ENCODE measurements at regions not wholly inside any gene's neighbourhood (a gene's known extent, or its start where the extent isn't known, plus 50 kb on each side); places are given as distances from the start of the nearest gene placed in this dataset.
A peak's percentile ranks its signal among the peaks of the same experiment; 100 is the strongest.

DNA sequence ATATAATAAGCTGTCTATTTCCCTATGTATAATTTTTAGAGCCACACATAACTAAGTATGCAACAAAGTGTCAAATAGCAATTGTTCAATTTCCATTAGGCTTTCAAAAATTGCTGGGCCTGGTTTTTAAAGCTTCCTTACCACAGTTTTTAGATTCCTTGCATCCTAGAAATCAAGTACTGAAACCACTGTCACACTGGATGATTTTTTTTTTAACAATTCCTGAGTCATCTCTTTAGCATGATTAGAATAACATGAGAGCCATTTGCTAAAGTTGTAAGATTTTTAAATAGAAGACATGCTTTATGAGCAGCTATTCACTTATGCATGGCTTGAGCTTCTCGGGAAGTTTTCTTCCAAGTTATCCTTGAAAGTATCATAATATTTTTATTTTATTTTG is 319.5 kb upstream of the NXPH2 start:
- DNase-seq = no peak

DNA sequence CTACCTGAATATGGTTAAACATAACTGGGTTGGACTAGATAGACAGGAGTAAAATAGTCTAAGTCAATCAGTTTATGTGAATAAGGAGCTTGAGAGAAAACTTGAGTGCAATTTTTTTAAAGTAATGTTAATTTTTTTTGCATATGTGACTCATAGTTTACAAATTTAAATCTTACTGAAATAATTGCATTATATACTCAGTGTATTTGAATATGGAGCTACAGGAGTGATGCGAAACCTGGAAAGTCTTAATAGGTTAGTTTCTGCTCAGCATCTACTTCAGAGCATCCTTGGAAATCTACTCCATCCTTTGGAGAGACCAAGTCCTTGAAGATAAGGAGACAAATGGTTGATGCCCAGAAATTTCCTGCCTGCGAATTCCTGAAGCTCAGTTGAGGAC is 318.8 kb upstream of the NXPH2 start:
- DNase-seq = no peak

DNA sequence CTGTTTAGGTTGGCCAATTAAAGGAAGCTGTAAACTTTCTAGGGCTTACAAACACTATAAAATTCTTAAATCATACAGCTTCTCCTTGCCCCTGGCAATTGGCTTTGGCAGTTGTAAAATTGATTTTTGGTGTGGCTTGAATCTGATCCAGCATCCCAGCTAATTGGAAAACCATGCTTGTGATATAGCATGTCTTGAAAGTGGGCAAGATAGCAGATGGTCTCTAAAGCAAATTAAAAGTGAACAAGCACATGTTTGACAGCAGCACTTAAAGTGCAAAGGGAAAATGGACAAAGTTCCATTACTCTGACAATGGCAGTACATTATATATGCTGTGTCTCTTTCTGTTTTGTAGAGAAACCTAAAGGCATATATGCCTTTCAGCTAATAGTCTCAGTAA is 302.9 kb upstream of the NXPH2 start:
- no peak for DNase-seq

DNA sequence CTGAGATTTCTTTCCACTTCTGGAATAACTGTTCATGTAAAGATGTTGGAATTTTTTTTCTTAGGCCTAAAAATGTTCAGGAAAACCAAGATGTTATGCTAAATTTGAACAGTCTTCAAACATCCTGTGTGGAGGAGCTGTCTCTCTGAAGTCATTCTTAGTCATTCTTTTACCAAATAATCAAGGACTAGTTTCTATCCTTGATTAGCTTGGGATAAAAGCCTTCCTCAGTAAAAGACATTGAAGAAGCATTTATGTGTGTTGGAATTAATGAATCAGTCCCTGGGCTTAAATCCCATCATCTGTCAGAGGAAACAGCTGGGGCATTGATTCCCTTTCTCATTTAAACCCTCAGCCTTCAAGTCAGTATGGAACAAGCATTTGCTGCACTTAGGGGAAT is 300.1 kb upstream of the NXPH2 start:
- no peak for DNase-seq

DNA sequence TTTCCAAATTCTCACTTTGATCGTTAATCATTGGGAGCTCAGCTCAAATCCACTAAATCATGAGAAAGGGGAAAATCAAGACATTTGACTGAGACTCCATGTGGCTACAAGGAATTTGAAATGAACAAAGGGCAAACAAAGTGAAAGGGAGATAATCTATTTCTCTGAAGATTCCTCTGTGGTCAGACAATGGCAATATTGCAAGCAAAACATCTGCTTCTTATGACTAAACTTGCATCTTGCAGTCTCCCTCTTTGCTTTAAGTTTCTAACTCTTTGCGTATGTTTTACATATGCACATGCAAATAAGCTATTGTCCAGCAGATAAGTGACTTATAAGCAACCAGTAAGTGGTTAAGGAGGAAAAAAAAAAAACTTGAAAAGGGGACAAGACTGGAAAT is 299.1 kb upstream of the NXPH2 start:
- DNase-seq = no peak

DNA sequence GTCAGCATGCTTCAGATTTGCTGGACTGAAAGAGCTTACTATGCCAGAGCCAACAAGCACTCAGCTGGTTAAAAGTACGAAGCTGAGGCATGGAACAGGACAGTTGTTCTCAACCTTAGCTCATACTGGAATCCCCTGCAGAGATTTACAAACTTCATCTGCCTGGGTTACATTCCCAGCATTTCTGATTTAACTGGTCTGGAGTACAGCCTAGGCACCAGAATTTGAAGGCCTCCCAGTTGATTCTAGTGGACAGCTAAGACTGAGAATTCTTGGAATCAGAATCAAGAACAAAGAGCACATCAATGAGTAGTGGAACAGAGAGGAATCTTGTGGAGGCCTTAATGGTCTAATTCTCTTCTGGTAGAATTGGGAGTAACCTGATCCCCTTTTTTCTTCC is 298.2 kb upstream of the NXPH2 start:
- DNase-seq = no peak

DNA sequence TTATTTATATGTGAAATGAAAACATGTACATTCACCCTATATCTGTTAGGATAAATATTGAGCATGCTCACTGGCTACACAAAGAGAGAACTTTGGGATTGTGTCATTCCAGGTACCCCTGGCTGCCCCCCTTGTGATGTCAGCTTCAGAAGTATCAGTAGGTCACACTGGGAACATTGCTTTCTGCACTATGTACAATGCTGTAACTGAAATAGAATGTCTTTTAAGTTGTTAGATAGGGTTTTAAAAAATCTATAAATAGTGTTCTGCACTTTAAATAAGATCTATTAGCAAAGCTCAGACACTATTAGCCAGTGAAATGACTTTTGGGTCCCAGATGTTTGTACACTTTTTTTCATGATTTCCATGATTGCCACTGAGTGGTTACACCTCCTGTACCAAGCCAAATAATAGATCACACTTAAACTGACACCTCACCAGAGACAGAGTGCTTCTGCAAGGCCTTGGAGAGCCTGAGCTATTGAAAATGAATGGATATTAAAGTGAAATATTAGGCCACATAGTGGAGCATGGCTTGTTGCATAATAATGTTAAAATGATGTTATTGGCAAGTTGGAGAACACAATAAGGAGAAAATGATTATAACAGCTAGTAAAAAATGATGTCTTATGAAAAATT is 297.0 kb upstream of the NXPH2 start:
- no peak for DNase-seq

DNA sequence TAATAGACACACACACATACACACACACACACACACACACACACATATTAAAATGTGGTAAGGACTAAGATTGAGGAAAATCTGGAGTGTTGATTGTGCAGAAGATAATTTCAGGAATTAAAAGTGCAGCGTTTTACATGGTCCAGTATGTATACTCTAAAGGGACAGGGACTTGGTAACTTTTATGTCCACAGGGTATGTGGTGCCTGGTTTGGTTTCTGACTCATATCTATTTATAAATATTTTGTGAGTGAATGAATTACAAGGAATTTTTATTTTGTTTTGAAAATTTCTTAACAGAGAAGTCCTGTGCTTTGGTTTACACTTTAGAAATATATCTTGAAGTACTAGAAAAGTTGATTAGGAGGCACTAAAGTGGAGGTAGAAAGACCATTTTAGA is 287.7 kb upstream of the NXPH2 start:
- DNase-seq = no peak

DNA sequence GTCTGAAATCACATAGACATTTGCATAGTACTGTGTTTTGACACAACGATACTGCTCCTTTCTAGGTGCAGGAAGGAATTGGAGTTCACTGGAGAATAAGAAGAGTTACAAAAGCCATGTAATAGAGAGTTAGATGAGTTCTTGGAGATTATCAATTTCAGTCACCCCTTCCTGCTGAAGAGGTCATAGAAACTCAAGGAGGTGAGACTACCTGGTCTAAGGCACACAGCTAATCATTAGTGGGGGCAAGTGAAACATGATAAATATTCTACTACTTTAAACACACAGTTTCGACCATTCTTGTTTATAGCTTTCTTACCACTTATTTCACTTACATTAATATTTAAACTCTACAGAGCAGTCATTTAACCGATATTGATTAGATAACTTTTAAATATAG is 286.9 kb upstream of the NXPH2 start:
- DNase-seq = no peak

DNA sequence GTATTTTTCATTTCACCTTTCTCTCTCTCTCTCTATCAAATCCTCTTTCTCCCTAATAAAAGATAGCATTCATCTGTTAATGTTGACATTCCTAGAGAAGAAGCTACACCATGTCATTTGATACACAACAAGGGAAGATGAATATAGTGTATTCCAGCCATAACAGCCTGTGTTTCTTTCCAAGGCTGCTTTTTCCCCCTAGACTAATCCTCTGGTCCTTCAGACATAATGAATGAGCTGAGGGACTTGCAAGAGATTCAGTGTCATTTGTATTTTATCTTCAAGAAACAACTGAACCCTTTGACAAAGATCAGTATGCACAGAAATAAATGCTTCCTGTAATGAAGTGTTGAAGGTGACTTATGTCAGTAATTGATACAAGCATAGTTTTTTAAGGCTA is 284.0 kb upstream of the NXPH2 start:
- DNase-seq = no peak

DNA sequence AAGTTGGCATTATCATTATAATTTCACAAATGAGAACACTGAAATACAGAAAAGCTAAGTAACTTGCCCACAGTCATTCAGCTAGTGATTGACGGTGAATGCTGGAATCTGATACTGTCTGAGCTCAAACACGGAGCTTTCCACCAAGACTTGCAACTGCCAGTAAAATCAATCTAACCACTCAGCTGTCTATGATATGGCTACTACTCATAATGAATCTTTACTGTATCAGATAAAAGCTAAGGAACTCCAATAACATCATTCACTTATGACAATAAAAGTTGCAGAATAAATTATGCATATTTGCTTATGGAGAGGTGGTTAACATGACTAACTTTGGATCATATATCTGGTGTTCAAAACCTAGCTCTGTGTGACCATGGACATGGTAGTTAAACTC is 279.4 kb upstream of the NXPH2 start:
- DNase-seq = no peak

DNA sequence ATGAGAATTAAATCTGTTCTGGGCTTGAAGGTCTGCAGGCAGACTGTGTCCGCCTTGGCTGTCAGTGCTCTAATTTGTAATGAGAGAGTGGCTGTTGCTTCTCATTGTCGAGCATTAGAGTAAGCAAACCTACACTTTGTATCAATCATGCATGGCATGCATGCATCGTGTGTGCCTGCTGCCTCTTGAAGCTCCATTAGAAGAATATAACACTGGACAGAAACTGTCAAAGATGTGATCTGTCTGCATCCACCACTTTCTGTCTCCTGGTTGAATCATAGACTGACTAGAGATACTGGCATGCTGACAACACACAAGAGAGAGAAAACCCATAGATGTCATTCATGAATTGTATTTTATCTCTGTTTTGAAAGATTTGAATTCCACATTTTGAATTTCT is 275.0 kb upstream of the NXPH2 start:
- no peak for DNase-seq

DNA sequence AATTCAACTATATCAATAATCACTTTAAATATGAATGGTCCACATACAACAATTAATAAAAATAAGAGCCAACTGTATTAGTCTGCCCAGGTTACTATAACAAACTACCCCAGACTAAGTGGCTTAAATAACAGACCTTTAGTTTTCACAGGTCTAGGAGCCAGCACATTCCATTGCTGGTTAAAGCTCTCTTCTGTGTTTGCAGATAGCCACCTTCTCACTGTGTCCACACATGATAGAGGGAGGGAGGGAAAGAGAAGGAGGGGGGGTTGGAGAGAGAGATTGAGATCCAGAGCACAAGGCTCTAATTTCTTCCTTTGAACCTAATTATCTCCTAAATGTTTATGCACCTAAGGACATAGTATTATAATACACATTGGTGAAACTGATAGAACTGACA is 267.8 kb upstream of the NXPH2 start:
- no peak for DNase-seq

DNA sequence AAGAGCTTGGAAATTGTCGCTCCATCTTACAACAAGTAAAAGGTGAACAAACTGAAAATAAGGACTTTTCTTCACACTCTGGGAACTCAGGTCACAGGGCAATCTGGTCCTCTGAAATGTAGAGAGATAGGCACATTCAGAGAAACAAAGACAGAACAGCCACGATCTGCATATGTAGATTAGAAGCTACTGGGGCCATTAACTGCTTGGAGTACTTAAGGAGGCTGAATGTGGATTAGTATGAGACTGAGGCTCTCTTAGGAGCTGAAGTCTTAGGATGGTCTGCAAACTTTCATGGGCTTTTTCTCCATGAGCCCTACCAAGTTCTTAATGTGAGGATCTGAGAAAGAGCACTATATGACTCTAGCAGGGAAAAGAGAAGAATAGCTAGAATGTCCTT is 265.3 kb upstream of the NXPH2 start:
- DNase-seq = no peak

DNA sequence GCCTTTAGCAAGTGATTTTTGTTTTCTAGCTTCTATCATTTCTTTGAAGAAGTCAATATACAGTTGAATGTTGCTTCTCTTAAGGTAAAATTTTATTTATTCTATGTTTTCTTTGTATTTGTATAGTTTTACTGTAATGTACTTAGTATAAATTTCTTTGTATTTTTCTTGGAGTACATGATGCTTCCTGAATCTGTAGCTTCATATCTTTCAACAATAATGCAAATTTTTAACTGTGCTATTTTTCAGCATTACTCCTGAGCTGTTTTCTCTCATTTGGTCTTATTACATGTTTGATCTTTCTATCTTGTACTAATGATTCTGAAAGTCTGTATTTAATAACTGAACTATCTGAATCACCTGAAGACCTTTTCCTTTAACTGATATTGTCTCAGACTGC is 253.9 kb upstream of the NXPH2 start:
- no peak for DNase-seq

DNA sequence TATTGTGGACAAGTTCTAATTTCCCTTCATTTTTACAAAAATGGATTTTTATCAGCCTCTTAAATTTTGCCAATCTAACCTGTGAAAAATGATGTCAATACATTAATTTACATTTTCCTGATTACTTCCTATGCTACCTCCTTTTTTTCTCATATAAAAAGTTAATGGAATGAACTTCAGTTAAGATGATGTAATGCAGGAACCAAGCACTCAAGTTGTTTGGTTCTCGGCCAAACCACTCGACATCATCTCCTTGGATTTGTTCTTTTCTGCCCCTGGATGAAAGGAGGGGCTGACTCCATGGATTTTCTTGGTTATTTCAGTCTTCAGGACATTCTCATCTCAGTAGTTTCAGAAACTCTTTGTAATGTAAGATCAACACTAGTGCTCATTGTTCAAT is 253.1 kb upstream of the NXPH2 start:
- DNase-seq = no peak

DNA sequence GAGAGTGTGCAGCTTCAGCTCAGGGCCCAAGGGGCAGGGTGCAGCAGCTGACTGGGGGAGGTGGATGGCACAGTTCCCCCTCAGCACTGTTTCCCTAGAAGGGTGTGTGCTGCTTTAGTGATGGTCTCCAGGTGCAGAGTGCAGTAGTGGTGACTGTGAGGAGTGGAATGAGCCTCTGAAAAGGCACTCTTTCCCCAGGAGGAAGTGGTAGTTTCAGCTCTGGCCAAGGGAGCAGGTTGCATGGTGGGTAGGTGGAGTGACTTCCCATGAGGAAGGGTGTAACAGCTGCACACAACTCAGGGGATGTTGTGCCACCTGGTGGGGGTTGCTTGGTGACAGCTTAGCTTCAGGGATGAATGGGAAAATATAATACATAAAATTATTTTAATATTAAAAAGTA is 251.5 kb upstream of the NXPH2 start:
- DNase-seq = peak; percentile 45

DNA sequence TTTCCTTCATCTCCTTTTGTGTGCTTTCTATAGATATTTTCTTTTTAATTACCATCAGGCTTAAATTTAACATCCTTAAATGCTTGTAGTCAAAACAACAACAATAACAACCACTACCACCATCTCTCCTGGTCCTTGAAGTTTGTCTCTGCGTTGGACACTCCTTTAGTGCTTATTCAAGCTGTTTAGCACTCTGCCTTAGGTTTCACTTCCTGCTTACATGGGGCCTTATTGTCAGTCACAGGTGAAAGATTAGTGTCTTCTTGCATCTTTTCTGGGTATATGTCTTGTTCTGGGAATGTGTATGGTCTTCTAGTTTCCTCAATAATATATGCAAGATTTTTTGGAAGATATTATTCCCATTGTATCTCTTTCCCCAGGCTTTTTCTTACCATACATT is 240.1 kb upstream of the NXPH2 start:
- DNase-seq = no peak

DNA sequence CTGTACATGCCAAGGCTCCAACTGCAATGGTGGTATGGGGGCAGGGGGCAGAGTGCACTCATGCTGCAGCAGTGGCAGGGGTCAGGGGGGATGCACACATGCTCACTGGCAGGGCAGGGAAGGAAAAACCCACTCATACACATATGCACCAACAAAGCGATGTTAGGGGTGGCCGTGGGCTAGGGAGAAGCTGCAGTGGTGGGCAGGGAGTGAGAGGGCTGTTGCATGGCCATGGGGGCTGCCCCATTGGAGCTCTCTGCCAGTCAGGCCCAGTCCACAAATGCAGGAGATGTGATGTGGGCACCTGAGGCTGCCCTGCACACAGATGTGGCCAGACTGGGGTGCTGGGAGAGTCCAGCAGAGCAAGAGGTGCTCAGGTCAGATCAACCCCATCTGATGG is 238.1 kb upstream of the NXPH2 start:
- no peak for DNase-seq

DNA sequence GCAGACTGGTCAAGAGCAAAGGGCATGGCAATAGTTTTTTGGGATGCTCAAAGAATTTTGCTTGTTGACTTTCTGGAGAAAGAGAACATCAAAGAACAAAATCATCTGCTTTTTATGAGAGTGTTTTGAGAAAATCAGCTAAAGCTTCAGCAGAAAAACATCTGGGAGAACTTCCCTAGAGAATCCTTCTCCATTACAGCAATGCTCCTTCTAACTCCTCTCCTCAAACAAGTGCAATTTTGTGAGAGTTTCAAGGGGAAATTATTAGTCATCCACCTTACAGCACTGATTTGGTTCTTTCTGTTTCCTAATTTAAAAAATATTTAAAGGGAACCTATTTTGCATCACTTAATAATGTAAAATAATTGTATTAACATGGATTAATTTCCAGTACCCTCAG is 226.9 kb upstream of the NXPH2 start:
- no peak for DNase-seq

DNA sequence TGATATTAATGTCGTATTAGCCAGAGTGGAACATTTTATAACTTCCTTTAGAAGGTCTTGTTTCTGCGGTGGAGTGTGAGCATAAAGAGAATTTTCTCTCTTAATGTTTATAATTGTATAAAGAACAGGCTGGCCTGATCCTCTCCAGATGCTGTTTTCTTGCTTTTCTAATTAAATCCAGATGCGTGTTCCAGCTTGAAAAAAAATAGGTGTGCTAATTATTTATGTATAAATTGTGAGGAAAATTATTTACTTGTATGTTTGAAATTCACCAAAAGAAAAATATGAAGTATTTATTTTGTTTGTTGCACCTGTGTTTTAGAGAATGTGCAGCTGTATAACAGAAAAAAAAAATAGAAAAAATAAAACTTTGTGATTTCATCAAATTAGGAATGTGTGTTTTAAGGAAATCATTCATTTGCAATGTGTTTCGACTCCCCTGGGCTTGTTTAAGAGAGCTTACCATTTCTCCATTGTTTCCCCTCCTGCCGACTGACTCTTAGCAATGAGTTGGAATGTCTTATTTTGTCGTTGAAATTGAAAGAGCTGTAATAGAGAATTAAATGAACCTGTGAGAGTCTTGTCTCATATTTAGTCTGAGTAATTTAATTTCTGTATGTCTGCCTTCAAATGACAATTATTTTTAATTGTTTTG is 220.1 kb upstream of the NXPH2 start:
- DNase-seq = no peak

DNA sequence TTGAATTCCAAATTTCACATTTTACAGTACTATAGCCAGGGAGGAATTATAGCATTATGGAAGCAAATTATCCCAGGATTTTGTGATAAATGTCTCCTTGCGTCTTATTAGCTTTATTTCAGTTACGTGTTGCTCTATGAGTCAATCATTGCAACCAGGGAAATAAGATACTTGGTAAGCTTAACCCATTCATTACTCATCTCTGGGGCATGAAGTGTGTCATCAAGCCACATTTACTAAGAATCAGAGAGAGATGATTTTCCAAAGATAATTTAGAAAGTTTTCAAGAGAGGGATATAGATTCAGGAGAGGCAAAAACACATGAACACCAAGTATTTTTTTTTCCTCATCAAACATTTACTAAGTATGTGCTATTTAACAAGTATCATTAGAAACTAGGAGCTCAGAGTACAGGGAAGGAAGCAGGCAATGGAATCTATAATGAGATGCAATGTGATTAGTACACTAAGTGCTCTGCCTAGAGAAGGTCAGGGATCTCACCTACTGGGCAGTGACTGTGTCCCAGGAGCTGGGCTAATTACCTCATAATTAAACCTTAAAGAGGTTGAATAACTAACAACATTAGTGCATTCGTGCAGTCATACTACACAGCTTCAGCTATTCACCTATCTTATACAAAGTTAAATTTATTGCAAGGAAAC is 217.8 kb upstream of the NXPH2 start:
- no peak for DNase-seq

DNA sequence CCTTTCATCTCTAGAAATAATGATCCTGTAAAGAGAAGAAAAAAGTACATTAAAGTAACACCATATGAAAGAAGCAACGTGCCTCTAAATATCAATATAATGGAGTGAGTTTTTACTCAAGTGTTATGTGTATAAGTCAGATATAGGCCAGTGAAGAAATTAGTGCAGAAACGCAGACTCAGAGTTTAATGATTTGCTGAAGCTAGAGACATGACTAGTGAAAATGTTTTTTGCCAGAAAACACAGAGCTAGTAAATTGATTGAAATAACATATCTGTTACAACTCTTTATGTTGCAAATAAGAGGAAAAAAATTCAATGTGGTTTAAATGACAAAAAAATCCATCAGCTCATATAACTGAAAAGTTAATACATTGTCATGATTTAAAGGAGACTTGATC is 217.2 kb upstream of the NXPH2 start:
- no peak for DNase-seq

DNA sequence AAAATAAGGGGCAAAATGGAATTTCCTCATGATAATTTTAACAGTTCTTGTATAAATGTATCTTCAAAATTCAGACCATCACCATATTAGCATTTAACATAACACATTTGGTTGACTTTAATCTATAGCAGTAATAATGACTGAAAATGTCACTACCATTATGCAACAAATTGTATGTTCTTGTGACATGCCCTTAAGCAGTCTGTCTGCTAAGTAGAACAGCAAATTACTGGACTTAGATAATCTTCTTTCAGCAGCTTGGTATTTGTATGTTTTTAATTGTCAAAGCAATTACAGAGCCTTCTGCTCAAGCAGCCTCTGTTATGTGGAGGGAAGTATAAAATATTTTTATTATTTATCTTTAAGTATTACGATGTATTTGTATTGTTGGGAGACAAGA is 214.3 kb upstream of the NXPH2 start:
- DNase-seq = no peak

DNA sequence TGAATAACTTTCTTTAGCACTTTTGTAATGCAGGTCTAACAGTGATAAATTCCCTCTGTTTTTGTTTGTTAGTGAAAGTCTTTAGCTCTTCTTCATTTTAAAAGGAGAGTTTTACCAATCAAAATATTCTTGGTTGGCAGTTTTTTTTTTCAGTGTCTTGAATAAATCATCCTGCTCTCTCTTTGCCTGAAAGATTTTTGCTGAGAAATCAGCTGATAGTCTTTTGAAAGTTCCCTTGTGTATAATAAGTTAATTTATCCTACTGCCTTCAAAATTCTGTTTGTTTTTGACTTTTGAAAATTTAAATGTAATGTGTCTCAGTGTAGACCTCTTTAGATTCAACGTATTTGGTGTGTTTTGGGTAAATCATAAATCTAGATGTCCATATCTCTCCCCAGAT is 205.7 kb upstream of the NXPH2 start:
- DNase-seq = no peak
